HG03457 (cell line): ENCODE measurements at regions not wholly inside any gene's neighbourhood (a gene's known extent, or its start where the extent isn't known, plus 50 kb on each side); places are given as distances from the start of the nearest gene placed in this dataset.
A peak's percentile ranks its signal among the peaks of the same experiment; 100 is the strongest.

Source experiments
- ATAC-seq: cut with Tn5 transposase; IDR thresholded peaks from one replicate; pipeline ENCODE4 v1.9.1; 2021; ENCODE audit warnings: moderate number of reproducible peaks; ENCODE audit not compliant: unreplicated experiment

GRCh38 chr3:22106213-22106896, 355.3 kb upstream of the ZNF385D start:
- ATAC-seq: no peak

- ATAC-seq: no peak
Measured at GRCh38 chr3:22111226-22111625, 360.2 kb upstream of the ZNF385D start.

GRCh38 chr3:22113453-22113852, 362.4 kb upstream of the ZNF385D start:
- no peak for ATAC-seq

- no peak for ATAC-seq
Measured at GRCh38 chr3:22115581-22115980, 364.6 kb upstream of the ZNF385D start.

- no peak for ATAC-seq
Measured at GRCh38 chr3:22117091-22117490, 366.1 kb upstream of the ZNF385D start.

- ATAC-seq: no peak
Measured at GRCh38 chr3:22117751-22118346, 366.8 kb upstream of the ZNF385D start.

GRCh38 chr3:22118542-22118941, 367.5 kb upstream of the ZNF385D start:
- no peak for ATAC-seq

GRCh38 chr3:22121068-22121701, 370.2 kb upstream of the ZNF385D start:
- peak; percentile 81 for ATAC-seq

- ATAC-seq: peak; percentile 62
Measured at GRCh38 chr3:22122567-22122966, 371.6 kb upstream of the ZNF385D start.

GRCh38 chr3:22129101-22129500, 378.1 kb upstream of the ZNF385D start:
- no peak for ATAC-seq

GRCh38 chr3:22141769-22142168, 390.8 kb upstream of the ZNF385D start:
- ATAC-seq: no peak

GRCh38 chr3:22147161-22147560, 396.2 kb upstream of the ZNF385D start:
- ATAC-seq: no peak

- no peak for ATAC-seq
Measured at GRCh38 chr3:22156868-22157267, 405.9 kb upstream of the ZNF385D start.

- no peak for ATAC-seq
Measured at GRCh38 chr3:22157848-22158247, 406.8 kb upstream of the ZNF385D start.

- no peak for ATAC-seq
Measured at GRCh38 chr3:22159004-22159695, 408.1 kb upstream of the ZNF385D start.

GRCh38 chr3:22161315-22161714, 410.3 kb upstream of the ZNF385D start:
- no peak for ATAC-seq

- ATAC-seq: no peak
Measured at GRCh38 chr3:22170370-22170769, 419.4 kb upstream of the ZNF385D start.

GRCh38 chr3:22172964-22173363, 422.0 kb upstream of the ZNF385D start:
- ATAC-seq: no peak

GRCh38 chr3:22175947-22176346, 424.9 kb upstream of the ZNF385D start:
- ATAC-seq: no peak

- ATAC-seq: no peak
Measured at GRCh38 chr3:22176911-22177310, 425.9 kb upstream of the ZNF385D start.

GRCh38 chr3:22189616-22190015, 438.6 kb upstream of the ZNF385D start:
- no peak for ATAC-seq

- ATAC-seq: no peak
Measured at GRCh38 chr3:22199095-22199494, 448.1 kb upstream of the ZNF385D start.
